ENCODE measurements at regions not wholly inside any gene's neighbourhood (a gene's known extent, or its start where the extent isn't known, plus 50 kb on each side); places are given as distances from the start of the nearest gene placed in this dataset.

DNA sequence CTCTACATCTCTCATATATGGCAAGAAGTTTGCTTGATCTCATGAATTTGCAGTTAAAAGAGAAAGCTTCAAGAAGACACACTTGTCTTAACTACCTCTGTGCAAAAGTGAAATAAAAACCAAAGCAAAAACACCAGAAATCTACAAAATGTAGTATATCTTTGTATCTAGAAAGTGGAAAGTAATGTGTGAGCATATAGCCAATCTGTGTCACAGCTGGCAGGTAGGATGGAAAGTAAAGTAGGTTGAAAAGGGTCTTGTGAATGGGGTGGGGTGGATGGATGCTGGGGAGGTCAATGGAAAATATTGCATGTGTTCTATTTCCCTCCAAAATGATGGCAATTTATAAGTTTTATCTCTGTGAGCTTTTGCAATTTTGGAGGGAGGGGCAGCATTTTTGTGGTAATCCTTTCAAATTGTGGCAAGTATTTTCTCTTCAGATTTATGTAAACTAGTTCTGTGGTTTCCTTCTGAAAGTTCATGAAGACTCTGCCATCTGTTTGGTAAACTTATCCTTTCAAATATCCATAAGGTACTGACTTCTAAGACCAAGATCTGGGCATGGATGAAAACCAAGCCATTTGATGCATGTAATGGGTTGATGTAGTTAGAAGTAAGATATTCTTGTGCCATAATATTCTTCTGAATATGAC, 215.9 kb upstream of the GIMD1 start:
- Histone ChIP-seq H3K4me3 (no peak overlapping the region), H3K27ac (ENCODE audit: extremely low read depth, low read depth, low read length) (no peak overlapping the region), H3K4me2 (ENCODE audit: insufficient read depth, low read length) (no peak overlapping the region), H4K20me1 (replicated peaks; ENCODE audit: control insufficient read depth, insufficient read depth, low read length) (no peaks in the 10 kb centered on the region), H3K79me2 (ENCODE audit: control insufficient read depth, insufficient read depth, low read length) (no peaks in the 10 kb centered on the region), H3K9me1 (ENCODE audit: control insufficient read depth, insufficient read depth, low read length) (no peaks in the 10 kb centered on the region), H3K9me3 (replicated peaks; ENCODE audit: control insufficient read depth, insufficient read depth, low read depth, low read length) (no peaks in the 10 kb centered on the region; the same call in 1 of the 2 replicates), H3K9ac (ENCODE audit: insufficient read depth in 1 of 2, low read depth in 2 of 2, low read length in 2 of 2) (no peak overlapping the region), H2AFZ (ENCODE audit: low read depth, low read length) (no peak overlapping the region), H3K27me3 (ENCODE audit: control insufficient read depth in 2 of 2, insufficient read depth in 2 of 2, low read length in 2 of 2) (no peaks in the 10 kb centered on the region), H3K4me1 (replicated peaks in 1 of 2; ENCODE audit: control insufficient read depth in 2 of 2, insufficient read depth in 2 of 2, low read length in 2 of 2) (no peaks in the 10 kb centered on the region), H3K36me3 (ENCODE audit: control insufficient read depth, insufficient read depth, low read length) (no peaks in the 10 kb centered on the region)
- no peak for ATAC-seq
- intact Hi-C loops (cut with micrococcal nuclease) (no loop called here), in situ Hi-C loops (cut with MboI) (no loop called here)
- DNase-seq (ENCODE audit: extremely low read depth in 1 of 4, low spot score in 3 of 4) = no peak
- ChIA-PET POLR2A (no interaction called here), CTCF (ENCODE audit: low intra/inter-chr PET ratio) (no interaction called here)
- no TSS peak for BruUV-seq (replicated peaks)
- no peak for TF ChIP-seq KLF16 (IDR thresholded peaks at IDR 0.05)
- TF ChIP-seq HDGF (IDR thresholded peaks at IDR 0.05) = no peak
- TF ChIP-seq RHOXF2B (CRISPR knock-in tag; conservative IDR thresholded peaks at IDR 0.05) = no peak
- no peak for TF ChIP-seq ZNF354B (CRISPR knock-in tag; IDR thresholded peaks at IDR 0.05)
- TF ChIP-seq, protein P1, sequence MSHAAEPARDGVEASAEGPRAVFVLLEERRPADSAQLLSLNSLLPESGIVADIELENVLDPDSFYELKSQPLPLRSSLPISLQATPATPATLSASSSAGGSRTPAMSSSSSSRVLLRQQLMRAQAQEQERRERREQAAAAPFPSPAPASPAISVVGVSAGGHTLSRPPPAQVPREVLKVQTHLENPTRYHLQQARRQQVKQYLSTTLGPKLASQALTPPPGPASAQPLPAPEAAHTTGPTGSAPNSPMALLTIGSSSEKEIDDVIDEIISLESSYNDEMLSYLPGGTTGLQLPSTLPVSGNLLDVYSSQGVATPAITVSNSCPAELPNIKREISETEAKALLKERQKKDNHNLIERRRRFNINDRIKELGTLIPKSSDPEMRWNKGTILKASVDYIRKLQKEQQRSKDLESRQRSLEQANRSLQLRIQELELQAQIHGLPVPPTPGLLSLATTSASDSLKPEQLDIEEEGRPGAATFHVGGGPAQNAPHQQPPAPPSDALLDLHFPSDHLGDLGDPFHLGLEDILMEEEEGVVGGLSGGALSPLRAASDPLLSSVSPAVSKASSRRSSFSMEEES (CRISPR knock-in tag; IDR thresholded peaks at IDR 0.05) = no peak
- no peak for TF ChIP-seq TCF3 (CRISPR knock-in tag; IDR thresholded peaks at IDR 0.05)
- no peak for TF ChIP-seq PHB2 (IDR thresholded peaks at IDR 0.05; ENCODE audit: low read depth)
- no peak for TF ChIP-seq RB1 (IDR thresholded peaks at IDR 0.05; ENCODE audit: low read depth)
- no peak for TF ChIP-seq STAT5A (IDR thresholded peaks at IDR 0.05; ENCODE audit: borderline replicate concordance, low read length)
- TF ChIP-seq SUPT5H (IDR thresholded peaks at IDR 0.05) = no peak
- TF ChIP-seq DACH1 (IDR thresholded peaks at IDR 0.05; ENCODE audit: partially characterized antibody) = no peak
- TF ChIP-seq, protein P2, sequence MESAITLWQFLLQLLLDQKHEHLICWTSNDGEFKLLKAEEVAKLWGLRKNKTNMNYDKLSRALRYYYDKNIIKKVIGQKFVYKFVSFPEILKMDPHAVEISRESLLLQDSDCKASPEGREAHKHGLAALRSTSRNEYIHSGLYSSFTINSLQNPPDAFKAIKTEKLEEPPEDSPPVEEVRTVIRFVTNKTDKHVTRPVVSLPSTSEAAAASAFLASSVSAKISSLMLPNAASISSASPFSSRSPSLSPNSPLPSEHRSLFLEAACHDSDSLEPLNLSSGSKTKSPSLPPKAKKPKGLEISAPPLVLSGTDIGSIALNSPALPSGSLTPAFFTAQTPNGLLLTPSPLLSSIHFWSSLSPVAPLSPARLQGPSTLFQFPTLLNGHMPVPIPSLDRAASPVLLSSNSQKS (CRISPR knock-in tag; IDR thresholded peaks at IDR 0.05) = no peak
- TF ChIP-seq RBM34 (IDR thresholded peaks at IDR 0.05; ENCODE audit: borderline replicate concordance, insufficient read depth, low read length) = no peak
- no peak for TF ChIP-seq RBM39 (optimal IDR thresholded peaks at IDR 0.05; ENCODE audit: low read depth, low read length)
- TF ChIP-seq TAL1 (IDR thresholded peaks at IDR 0.05) = no peak
- TF ChIP-seq FOXA3 (CRISPR knock-in tag; conservative IDR thresholded peaks at IDR 0.05 in 1 of 2, IDR thresholded peaks at IDR 0.05 in 1 of 2) = no peak
- no peak for TF ChIP-seq HSF4 (CRISPR knock-in tag; IDR thresholded peaks at IDR 0.05; ENCODE audit: borderline replicate concordance)
- no peak for TF ChIP-seq HMG20A (CRISPR knock-in tag; conservative IDR thresholded peaks at IDR 0.05)
- TF ChIP-seq ZNF699 (CRISPR knock-in tag; IDR thresholded peaks at IDR 0.05; ENCODE audit: insufficient replicate concordance) = no peak
- FAIRE-seq = no peak
